GM23338 (cell line): ENCODE measurements at regions not wholly inside any gene's neighbourhood (a gene's known extent, or its start where the extent isn't known, plus 50 kb on each side); places are given as distances from the start of the nearest gene placed in this dataset.

Experiments
- ATAC-seq: fragments of 200-7000 bp; cut with Tn5 transposase; 3 replicates; pipeline ENCODE4 v1.9.1; 2020
- DNase-seq: peaks from one replicate; pipeline ENCODE4 v3.0.0-alpha.2; 2015; ENCODE audit warnings: low spot score
- H2AFZ ChIP-seq: fragments of 200-600 bp; sonication (generic); 2 replicates; pipeline ENCODE4 v1.8.0; 2016; ENCODE audit warnings: antibody characterized with exemption, mild to moderate bottlenecking, moderate library complexity
- H3F3A ChIP-seq: fragments of 200-600 bp; sonication (generic); replicated peaks from 2 replicates; pipeline ENCODE4 v1.8.0; 2017; ENCODE audit warnings: antibody characterized with exemption, mixed run types, low read depth
- H3K27ac ChIP-seq: fragments of 200-600 bp; sonication (generic); 2 replicates; pipeline ENCODE4 v1.6.1; 2016; ENCODE audit warnings: low read depth
- H3K27me3 ChIP-seq: fragments of 200-600 bp; sonication (generic); 2 replicates; pipeline ENCODE4 v1.8.0; 2016; ENCODE audit warnings: mild to moderate bottlenecking, mixed run types, moderate library complexity; ENCODE audit not compliant: insufficient read depth
- H3K36me3 ChIP-seq: fragments of 200-600 bp; sonication (generic); 2 replicates; pipeline ENCODE4 v1.8.0; 2016; ENCODE audit warnings: mild to moderate bottlenecking; ENCODE audit not compliant: insufficient read depth
- H3K4me1 ChIP-seq: fragments of 200-600 bp; sonication (generic); 2 replicates; pipeline ENCODE4 v1.8.0; 2016; ENCODE audit warnings: mild to moderate bottlenecking, moderate library complexity; ENCODE audit not compliant: insufficient read depth
- H3K4me2 ChIP-seq: fragments of 200-600 bp; sonication (generic); 2 replicates; pipeline ENCODE4 v1.7.1; 2017; ENCODE audit warnings: mixed run types
- H3K4me3 ChIP-seq: fragments of 200-600 bp; sonication (generic); 2 replicates; pipeline ENCODE4 v1.6.1; 2016; ENCODE audit warnings: mixed run types
- H3K79me2 ChIP-seq: fragments of 200-600 bp; sonication (generic); replicated peaks from 2 replicates; pipeline ENCODE4 v1.8.0; 2017; ENCODE audit warnings: mild to moderate bottlenecking; ENCODE audit not compliant: insufficient read depth
- H3K9me2 ChIP-seq: fragments of 200-600 bp; sonication (generic); 2 replicates; pipeline ENCODE4 v1.8.0; 2017; ENCODE audit not compliant: insufficient read depth
- H4K20me1 ChIP-seq: fragments of 200-600 bp; sonication (generic); replicated peaks from 2 replicates; pipeline ENCODE4 v1.8.0; 2017; ENCODE audit warnings: mild to moderate bottlenecking; ENCODE audit not compliant: insufficient read depth
- H3K27ac Mint-ChIP-seq: 2 replicates; pipeline ENCODE4 v1.8.0; 2020; ENCODE audit warnings: inconsistent platforms, mild to moderate bottlenecking, moderate library complexity, mixed read lengths
- H3K27me3 Mint-ChIP-seq: 3 replicates; pipeline ENCODE4 v1.8.0; 2022; ENCODE audit warnings: low read depth, mild to moderate bottlenecking, moderate library complexity, mixed read lengths, inconsistent platforms; ENCODE audit not compliant: insufficient read depth, poor library complexity
- H3K36me3 Mint-ChIP-seq: 3 replicates; pipeline ENCODE4 v1.8.0; 2021; ENCODE audit warnings: low read depth, mild to moderate bottlenecking, inconsistent platforms, moderate library complexity, mixed read lengths
- H3K4me1 Mint-ChIP-seq: 3 replicates; pipeline ENCODE4 v1.8.0; 2020; ENCODE audit warnings: mild to moderate bottlenecking, inconsistent platforms, mixed read lengths
- H3K4me3 Mint-ChIP-seq: 3 replicates; pipeline ENCODE4 v1.8.0; 2021; ENCODE audit warnings: moderate library complexity, mild to moderate bottlenecking, inconsistent platforms, mixed read lengths
- H3K9me3 Mint-ChIP-seq: 3 replicates; pipeline ENCODE4 v1.8.0; 2020; ENCODE audit warnings: moderate library complexity, mild to moderate bottlenecking, inconsistent platforms, mixed read lengths
- CREB1 ChIP-seq: fragments of 250-450 bp; sonication (Bioruptor Pico); IDR thresholded peaks from 2 replicates; pipeline ENCODE4 v1.5.0; 2020; ENCODE audit warnings: low read depth, mild to moderate bottlenecking, moderate library complexity
- EZH2 ChIP-seq: fragments of 200-600 bp; sonication (generic); IDR thresholded peaks from one replicate; pipeline ENCODE4 v1.8.0; 2017; ENCODE audit warnings: antibody characterized with exemption, mild to moderate bottlenecking, low read depth; ENCODE audit not compliant: unreplicated experiment
- EZH2phosphoT487 ChIP-seq: fragments of 200-600 bp; sonication (generic); IDR thresholded peaks from one replicate; pipeline ENCODE4 v1.8.1; 2018; ENCODE audit warnings: antibody characterized with exemption; ENCODE audit not compliant: unreplicated experiment
- JUNB ChIP-seq: IDR thresholded peaks from one replicate; pipeline ENCODE4 v1.6.1; 2016; ENCODE audit warnings: antibody characterized with exemption; ENCODE audit not compliant: unreplicated experiment
- NANOG ChIP-seq: IDR thresholded peaks from 2 replicates; pipeline ENCODE4 v1.6.1; 2016; ENCODE audit warnings: antibody characterized with exemption, borderline replicate concordance
- POLR2AphosphoS5 ChIP-seq: IDR thresholded peaks from 2 replicates; pipeline ENCODE4 v1.6.1; 2016; ENCODE audit warnings: antibody characterized with exemption, low read depth
- REST ChIP-seq: IDR thresholded peaks from one replicate; pipeline ENCODE4 v1.6.1; 2018; ENCODE audit warnings: antibody characterized with exemption; ENCODE audit not compliant: unreplicated experiment
- STAT1 ChIP-seq: IDR thresholded peaks from one replicate; pipeline ENCODE4 v1.6.1; 2016; ENCODE audit warnings: antibody characterized with exemption; ENCODE audit not compliant: unreplicated experiment
- ZNF114 ChIP-seq: fragments of 250-450 bp; sonication (Bioruptor Pico); IDR thresholded peaks from 2 replicates; pipeline ENCODE4 v1.5.0; 2020; ENCODE audit warnings: mild to moderate bottlenecking, moderate library complexity
- ZNF331 ChIP-seq: fragments of 250-450 bp; sonication (Bioruptor Pico); IDR thresholded peaks from 2 replicates; pipeline ENCODE4 v1.5.0; 2020; ENCODE audit warnings: low read depth, mild to moderate bottlenecking, moderate library complexity
- ZNF462 ChIP-seq: fragments of 250-450 bp; sonication (Bioruptor Pico); IDR thresholded peaks from 2 replicates; pipeline ENCODE4 v1.5.0; 2020; ENCODE audit warnings: mild to moderate bottlenecking, moderate library complexity
- TF ChIP-seq, protein P1 (sequence below), 2 experiments: fragments of 200-600 bp in 1 of 2; sonication (generic) in 1 of 2; conservative IDR thresholded peaks; 2 replicates each; pipeline versions ENCODE4 v1.5.1 to v1.6.1; 2016 to 2017; ENCODE audit warnings: antibody characterized with exemption in 2 of 2, low read depth in 2 of 2, mild to moderate bottlenecking in 2 of 2, moderate library complexity in 1 of 2
- TF ChIP-seq, protein P2 (sequence below): IDR thresholded peaks from 2 replicates; pipeline ENCODE4 v1.6.1; 2016; ENCODE audit warnings: antibody characterized with exemption

DNA sequence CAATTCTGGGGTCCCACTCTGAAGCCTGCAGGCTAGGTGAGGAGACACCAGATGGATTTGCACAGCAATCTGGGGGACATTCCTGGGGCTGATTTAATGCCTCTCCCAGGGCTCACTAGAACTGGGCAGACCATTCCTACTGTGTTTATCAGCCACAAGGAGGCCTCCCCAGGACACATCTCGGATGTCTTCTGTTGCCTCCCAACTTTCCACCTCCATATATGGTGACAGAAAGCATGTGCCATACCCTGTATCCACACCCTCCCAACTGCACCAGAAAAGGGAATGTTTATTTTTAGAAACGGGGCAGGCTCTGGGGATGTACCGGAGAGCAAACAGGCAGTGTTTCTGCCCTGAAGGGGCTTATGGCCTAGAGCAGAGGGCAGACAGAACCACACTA, 181.8 kb downstream of the CSNK2A3 start:
- ATAC-seq (no peak), DNase-seq (no peak)
- 0 out of 2 replicates have a peak, but pooled peaks cover 9% of the 10 kb centered on the region for H3K9me2 ChIP-seq
- no peaks in the 10 kb centered on the region for H4K20me1 ChIP-seq
- Mint-ChIP-seq H3K9me3 (no peaks in the 10 kb centered on the region), H3K27me3 (no peaks in the 10 kb centered on the region), H3K36me3 (no peaks in the 10 kb centered on the region), H3K4me1 (peaks cover 3% of the 10 kb centered on the region; the same call in 2 of the 3 replicates), H3K4me3 (no peak overlapping the region), H3K27ac (no peak overlapping the region)
- H3K4me3 ChIP-seq, result no peak overlapping the region
- H3K4me1 ChIP-seq, result no peaks in the 10 kb centered on the region
- H3K4me2 ChIP-seq, result no peak overlapping the region
- TF ChIP-seq POLR2AphosphoS5, result no peak
- no peak for TF ChIP-seq REST
- TF ChIP-seq CREB1 (CRISPR knock-in tag), result no peak
- TF ChIP-seq STAT1, result no peak
- no peak for TF ChIP-seq EZH2
- TF ChIP-seq, protein P1, sequence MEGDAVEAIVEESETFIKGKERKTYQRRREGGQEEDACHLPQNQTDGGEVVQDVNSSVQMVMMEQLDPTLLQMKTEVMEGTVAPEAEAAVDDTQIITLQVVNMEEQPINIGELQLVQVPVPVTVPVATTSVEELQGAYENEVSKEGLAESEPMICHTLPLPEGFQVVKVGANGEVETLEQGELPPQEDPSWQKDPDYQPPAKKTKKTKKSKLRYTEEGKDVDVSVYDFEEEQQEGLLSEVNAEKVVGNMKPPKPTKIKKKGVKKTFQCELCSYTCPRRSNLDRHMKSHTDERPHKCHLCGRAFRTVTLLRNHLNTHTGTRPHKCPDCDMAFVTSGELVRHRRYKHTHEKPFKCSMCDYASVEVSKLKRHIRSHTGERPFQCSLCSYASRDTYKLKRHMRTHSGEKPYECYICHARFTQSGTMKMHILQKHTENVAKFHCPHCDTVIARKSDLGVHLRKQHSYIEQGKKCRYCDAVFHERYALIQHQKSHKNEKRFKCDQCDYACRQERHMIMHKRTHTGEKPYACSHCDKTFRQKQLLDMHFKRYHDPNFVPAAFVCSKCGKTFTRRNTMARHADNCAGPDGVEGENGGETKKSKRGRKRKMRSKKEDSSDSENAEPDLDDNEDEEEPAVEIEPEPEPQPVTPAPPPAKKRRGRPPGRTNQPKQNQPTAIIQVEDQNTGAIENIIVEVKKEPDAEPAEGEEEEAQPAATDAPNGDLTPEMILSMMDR (conservative IDR thresholded peaks at IDR 0.05; ENCODE audit: low read depth in 2 of 2), result no peak
- TF ChIP-seq ZNF462 (CRISPR knock-in tag), result no peak
- TF ChIP-seq ZNF114, result no peak
- TF ChIP-seq EZH2phosphoT487, result no peak
- no peak for TF ChIP-seq ZNF331
- no peak for TF ChIP-seq JUNB
- TF ChIP-seq, protein P2, sequence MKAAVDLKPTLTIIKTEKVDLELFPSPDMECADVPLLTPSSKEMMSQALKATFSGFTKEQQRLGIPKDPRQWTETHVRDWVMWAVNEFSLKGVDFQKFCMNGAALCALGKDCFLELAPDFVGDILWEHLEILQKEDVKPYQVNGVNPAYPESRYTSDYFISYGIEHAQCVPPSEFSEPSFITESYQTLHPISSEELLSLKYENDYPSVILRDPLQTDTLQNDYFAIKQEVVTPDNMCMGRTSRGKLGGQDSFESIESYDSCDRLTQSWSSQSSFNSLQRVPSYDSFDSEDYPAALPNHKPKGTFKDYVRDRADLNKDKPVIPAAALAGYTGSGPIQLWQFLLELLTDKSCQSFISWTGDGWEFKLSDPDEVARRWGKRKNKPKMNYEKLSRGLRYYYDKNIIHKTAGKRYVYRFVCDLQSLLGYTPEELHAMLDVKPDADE, result no peak
- no peak for TF ChIP-seq NANOG
- no peaks in the 10 kb centered on the region for H3K79me2 ChIP-seq
- H2AFZ ChIP-seq, result no peak overlapping the region
- H3F3A ChIP-seq, result no peaks in the 10 kb centered on the region
- no peaks in the 10 kb centered on the region for H3K36me3 ChIP-seq
- H3K27me3 ChIP-seq, result no peaks in the 10 kb centered on the region
- no peak overlapping the region for H3K27ac ChIP-seq
